Esophagus muscularis mucosa (tissue), 3 donors: ENCODE measurements at regions not wholly inside any gene's neighbourhood (a gene's known extent, or its start where the extent isn't known, plus 50 kb on each side); places are given as distances from the start of the nearest gene placed in this dataset.

Source experiments
- POLR2A ChIP-seq: fragments of 450-650 bp; IDR thresholded peaks from one replicate; pipeline ENCODE4 v1.6.1; 2017; ENCODE audit warnings: antibody characterized with exemption, moderate library complexity, mild to moderate bottlenecking, low read depth
- TF ChIP-seq, protein P1 (sequence below), 3 experiments: fragments of 200-600 bp in 2 of 3; fragments of 450-650 bp in 1 of 3; sonication (generic) in 2 of 3; IDR thresholded peaks; one replicate each; pipeline ENCODE4 v1.5.1; 2017 to 2019; ENCODE audit warnings: antibody characterized with exemption in 3 of 3, mild to moderate bottlenecking in 2 of 3, moderate library complexity in 1 of 3

DNA sequence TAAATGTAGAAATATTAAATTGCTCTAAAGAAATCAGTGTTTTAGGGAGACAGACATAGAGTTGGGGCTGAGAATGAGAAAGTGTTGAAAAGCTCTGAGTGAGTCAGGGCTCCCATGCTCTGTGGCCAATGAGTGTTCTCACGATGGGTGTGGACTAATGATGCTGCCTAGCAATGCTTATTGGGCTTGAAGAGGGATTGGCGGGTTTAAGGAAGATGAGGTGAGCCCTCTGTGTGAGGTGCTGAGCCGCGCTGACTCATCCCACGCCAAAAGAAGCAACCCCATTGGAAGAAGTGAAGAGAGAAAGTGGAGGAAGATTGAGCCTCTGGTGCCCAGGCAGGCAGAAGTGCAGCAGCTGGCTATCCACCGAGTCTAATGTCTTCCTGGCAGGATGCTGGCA is 65.1 kb upstream of the DPT start:
- TF ChIP-seq, protein P1, sequence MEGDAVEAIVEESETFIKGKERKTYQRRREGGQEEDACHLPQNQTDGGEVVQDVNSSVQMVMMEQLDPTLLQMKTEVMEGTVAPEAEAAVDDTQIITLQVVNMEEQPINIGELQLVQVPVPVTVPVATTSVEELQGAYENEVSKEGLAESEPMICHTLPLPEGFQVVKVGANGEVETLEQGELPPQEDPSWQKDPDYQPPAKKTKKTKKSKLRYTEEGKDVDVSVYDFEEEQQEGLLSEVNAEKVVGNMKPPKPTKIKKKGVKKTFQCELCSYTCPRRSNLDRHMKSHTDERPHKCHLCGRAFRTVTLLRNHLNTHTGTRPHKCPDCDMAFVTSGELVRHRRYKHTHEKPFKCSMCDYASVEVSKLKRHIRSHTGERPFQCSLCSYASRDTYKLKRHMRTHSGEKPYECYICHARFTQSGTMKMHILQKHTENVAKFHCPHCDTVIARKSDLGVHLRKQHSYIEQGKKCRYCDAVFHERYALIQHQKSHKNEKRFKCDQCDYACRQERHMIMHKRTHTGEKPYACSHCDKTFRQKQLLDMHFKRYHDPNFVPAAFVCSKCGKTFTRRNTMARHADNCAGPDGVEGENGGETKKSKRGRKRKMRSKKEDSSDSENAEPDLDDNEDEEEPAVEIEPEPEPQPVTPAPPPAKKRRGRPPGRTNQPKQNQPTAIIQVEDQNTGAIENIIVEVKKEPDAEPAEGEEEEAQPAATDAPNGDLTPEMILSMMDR (IDR thresholded peaks at IDR 0.05): no peak
- no peak for TF ChIP-seq POLR2A
